Nephron (organoid): ENCODE measurements at regions not wholly inside any gene's neighbourhood (a gene's known extent, or its start where the extent isn't known, plus 50 kb on each side); places are given as distances from the start of the nearest gene placed in this dataset.
A peak's percentile ranks its signal among the peaks of the same experiment; 100 is the strongest.

Source experiments
- H3K27ac Mint-ChIP-seq, 3 experiments: 2 replicates each; pipeline ENCODE4 v1.8.0; 2020; ENCODE audit warnings: mixed read lengths in 3 of 3, mild to moderate bottlenecking in 2 of 3, moderate library complexity in 1 of 3
- H3K27me3 Mint-ChIP-seq: 2 replicates; pipeline ENCODE4 v1.8.0; 2021; ENCODE audit warnings: low read depth, mild to moderate bottlenecking, moderate library complexity, mixed read lengths
- H3K36me3 Mint-ChIP-seq: 2 replicates; pipeline ENCODE4 v1.8.0; 2020; ENCODE audit warnings: low read depth, mixed read lengths
- H3K4me1 Mint-ChIP-seq: 2 replicates; pipeline ENCODE4 v1.8.0; 2020; ENCODE audit warnings: mixed read lengths
- H3K4me3 Mint-ChIP-seq, 3 experiments: 2 replicates each; pipeline ENCODE4 v1.8.0; 2020; ENCODE audit warnings: mild to moderate bottlenecking in 3 of 3, mixed read lengths in 3 of 3, moderate library complexity in 2 of 3
- H3K9me3 Mint-ChIP-seq: 2 replicates; pipeline ENCODE4 v1.8.0; 2020; ENCODE audit warnings: mixed read lengths
- CTCF ChIP-seq, 3 experiments: fragments of 200-600 bp; sonication (generic); IDR thresholded peaks; one replicate each; pipeline ENCODE4 v1.5.0; 2021; ENCODE audit warnings: antibody characterized with exemption in 3 of 3; ENCODE audit not compliant: unreplicated experiment in 3 of 3

- peaks cover 69% of the 10 kb centered on the region for H3K4me1 Mint-ChIP-seq
- no peaks in the 10 kb centered on the region for H3K9me3 Mint-ChIP-seq
- H3K27me3 Mint-ChIP-seq = no peaks in the 10 kb centered on the region
- TF ChIP-seq CTCF (IDR thresholded peaks at IDR 0.05; ENCODE audit: unreplicated experiment in 3 of 3) = no peak
- H3K36me3 Mint-ChIP-seq = no peaks in the 10 kb centered on the region
- peak overlapping the region; percentile 85 to 97 (median 94) for H3K27ac Mint-ChIP-seq
- H3K4me3 Mint-ChIP-seq = no peak overlapping the region
These were observed 485.8 kb downstream of the ARHGEF28 start for GRCh38 chr5:74111764-74112163.

DNA sequence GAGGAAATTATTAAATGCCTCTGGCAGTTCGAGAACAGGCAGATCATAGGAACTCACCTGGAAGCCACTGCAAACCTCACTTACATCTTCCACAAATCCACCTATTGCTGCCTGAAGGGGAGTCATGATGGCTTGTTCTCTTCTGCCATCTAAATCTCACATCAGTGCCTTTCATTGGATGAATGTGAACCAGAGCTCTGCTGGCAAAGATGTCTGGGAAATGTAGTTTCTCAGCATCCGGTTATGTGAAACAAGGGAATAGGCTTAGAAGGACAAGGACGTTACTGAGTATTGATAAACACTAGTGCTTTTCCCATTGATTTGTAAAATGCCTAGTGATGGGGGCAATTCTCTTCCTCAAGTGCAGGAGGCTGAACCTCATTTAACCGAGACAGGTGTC is 483.3 kb downstream of the ARHGEF28 start:
- H3K36me3 Mint-ChIP-seq = no peaks in the 10 kb centered on the region
- H3K9me3 Mint-ChIP-seq = no peaks in the 10 kb centered on the region
- H3K4me3 Mint-ChIP-seq = no peak overlapping the region
- no peak for TF ChIP-seq CTCF (IDR thresholded peaks at IDR 0.05; ENCODE audit: unreplicated experiment in 3 of 3)
- peaks cover 3% of the 10 kb centered on the region for H3K27me3 Mint-ChIP-seq
- H3K4me1 Mint-ChIP-seq = peaks cover 76% of the 10 kb centered on the region
- H3K27ac Mint-ChIP-seq = peak overlapping the region in 2 of 3 experiments; percentile 26 to 77

GRCh38 chr5:74107899-74108298 is 481.9 kb downstream of the ARHGEF28 start:
- Mint-ChIP-seq H3K27ac (peak overlapping the region; percentile 45 to 75 (median 50)), H3K36me3 (no peaks in the 10 kb centered on the region), H3K4me1 (peaks cover 65% of the 10 kb centered on the region), H3K27me3 (peaks cover 3% of the 10 kb centered on the region), H3K4me3 (no peak overlapping the region), H3K9me3 (no peaks in the 10 kb centered on the region)
- no peak for TF ChIP-seq CTCF (IDR thresholded peaks at IDR 0.05; ENCODE audit: unreplicated experiment in 3 of 3)

- H3K4me3 Mint-ChIP-seq = no peak overlapping the region
- H3K36me3 Mint-ChIP-seq = no peaks in the 10 kb centered on the region
- TF ChIP-seq CTCF (IDR thresholded peaks at IDR 0.05; ENCODE audit: unreplicated experiment in 3 of 3) = no peak
- H3K27me3 Mint-ChIP-seq = peaks cover 3% of the 10 kb centered on the region
- peaks cover 48% of the 10 kb centered on the region for H3K4me1 Mint-ChIP-seq
- H3K27ac Mint-ChIP-seq = peak overlapping the region in 2 of 3 experiments; percentile 38 to 67
- H3K9me3 Mint-ChIP-seq = no peaks in the 10 kb centered on the region
These were observed 479.3 kb downstream of the ARHGEF28 start for GRCh38 chr5:74105126-74105780.

GRCh38 chr5:74103131-74104023 is 477.4 kb downstream of the ARHGEF28 start:
- no peak for TF ChIP-seq CTCF (IDR thresholded peaks at IDR 0.05; ENCODE audit: unreplicated experiment in 3 of 3)
- Mint-ChIP-seq H3K27me3 (peaks cover 3% of the 10 kb centered on the region), H3K36me3 (no peaks in the 10 kb centered on the region), H3K4me3 (no peak overlapping the region), H3K9me3 (no peaks in the 10 kb centered on the region), H3K4me1 (peaks cover 46% of the 10 kb centered on the region), H3K27ac (peak overlapping the region in 2 of 3 experiments; percentile 49 to 67)
